GM12891 (cell line): ENCODE measurements at regions not wholly inside any gene's neighbourhood (a gene's known extent, or its start where the extent isn't known, plus 50 kb on each side); places are given as distances from the start of the nearest gene placed in this dataset.

Source experiments
- DNase-seq: peaks from one replicate; pipeline ENCODE4 v3.0.0; 2011; ENCODE audit warnings: low spot score; ENCODE audit not compliant: insufficient read length
- FAIRE-seq: peaks from 2 replicates; lab custom pipeline; 2011; peaks lifted over from hg19 to GRCh38; lab: Jason Lieb, UNC
- PAX5 ChIP-seq: IDR thresholded peaks from 2 replicates; pipeline ENCODE4 v1.6.1; 2011; ENCODE audit warnings: low read length, moderate library complexity, mild to moderate bottlenecking; ENCODE audit not compliant: insufficient read depth, severe bottlenecking
- POLR2A ChIP-seq: IDR thresholded peaks from 2 replicates; pipeline ENCODE4 v1.6.1; 2011; ENCODE audit warnings: low read depth, low read length, control low read depth
- POLR2AphosphoS5 ChIP-seq: IDR thresholded peaks from 2 replicates; pipeline ENCODE4 v1.6.1; 2011; ENCODE audit warnings: low read depth, low read length, control low read depth
- POU2F2 ChIP-seq: IDR thresholded peaks from 2 replicates; pipeline ENCODE4 v1.6.1; 2011; ENCODE audit warnings: low read depth, mild to moderate bottlenecking, control low read depth, low read length, moderate library complexity
- SPI1 ChIP-seq: IDR thresholded peaks from 2 replicates; pipeline ENCODE4 v1.6.1; 2011; ENCODE audit warnings: low read depth, low read length, control low read depth
- TAF1 ChIP-seq: IDR thresholded peaks from 2 replicates; pipeline ENCODE4 v1.6.1; 2011; ENCODE audit warnings: low read depth, low read length, control low read depth

GRCh38 chr15:77858792-77859490 lies 218.6 kb downstream of the TBC1D2B start:
- no peak for TF ChIP-seq POU2F2
- TF ChIP-seq SPI1: peak; percentile 63
- FAIRE-seq (no peak), DNase-seq (no peak)

- DNase-seq: no peak
- TF ChIP-seq PAX5 (no peak), POU2F2 (no peak), TAF1 (no peak), SPI1 (no peak), POLR2A (no peak), POLR2AphosphoS5 (no peak)
- FAIRE-seq: no peak
These were observed 220.1 kb downstream of the TBC1D2B start for GRCh38 chr15:77857419-77857818.

- TF ChIP-seq PAX5 (no peak), POLR2AphosphoS5 (no peak), POLR2A (no peak), POU2F2 (no peak), TAF1 (no peak), SPI1 (no peak)
- DNase-seq (no peak), FAIRE-seq (no peak)
These were observed 220.7 kb downstream of the TBC1D2B start for GRCh38 chr15:77856705-77857346.

DNA sequence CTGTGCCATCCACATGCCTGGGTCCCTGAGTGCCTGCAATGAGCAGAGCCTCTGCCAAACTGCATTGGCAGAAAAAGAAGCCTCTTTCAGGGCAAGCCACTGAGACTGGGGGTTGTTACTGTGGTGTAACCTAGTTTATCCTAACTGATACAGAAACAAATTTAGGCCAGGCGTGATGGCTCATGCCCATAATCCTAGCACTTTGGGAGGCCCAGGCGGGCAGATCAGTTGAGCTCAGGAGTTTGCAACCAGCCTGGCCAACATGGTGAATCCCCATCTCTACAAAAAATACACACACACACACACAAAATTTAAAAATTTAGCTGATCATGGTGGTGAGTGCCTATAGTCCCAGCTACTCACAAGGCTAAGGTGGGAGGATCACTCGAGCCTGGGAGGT lies 221.6 kb downstream of the TBC1D2B start:
- no peak for TF ChIP-seq TAF1
- TF ChIP-seq POU2F2: no peak
- TF ChIP-seq POLR2A: no peak
- TF ChIP-seq SPI1: no peak
- no peak for TF ChIP-seq POLR2AphosphoS5
- TF ChIP-seq PAX5: no peak
- DNase-seq: no peak
- no peak for FAIRE-seq

DNA sequence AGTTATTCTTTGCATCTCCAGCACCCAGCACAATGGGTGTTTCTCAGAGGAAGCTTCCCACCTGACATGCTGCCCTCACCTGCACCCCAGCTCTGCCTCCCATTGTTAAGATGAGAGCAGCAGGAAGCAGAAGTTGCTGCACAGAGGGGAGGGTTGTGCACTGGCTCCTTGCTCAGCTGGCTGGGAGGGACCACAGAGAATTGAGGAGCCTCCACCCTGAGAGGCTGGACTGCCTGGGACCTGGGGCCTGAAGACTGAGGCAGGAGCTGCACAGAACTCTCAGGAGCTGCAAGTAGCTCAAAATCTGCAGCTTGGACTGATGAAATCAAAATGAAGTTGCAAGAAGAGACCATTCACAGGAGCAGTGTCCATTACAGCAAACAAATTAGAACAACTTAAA lies 222.3 kb upstream of the LINGO1 start:
- no peak for FAIRE-seq
- TF ChIP-seq POLR2A (no peak), POLR2AphosphoS5 (no peak), SPI1 (no peak), POU2F2 (no peak), PAX5 (no peak), TAF1 (no peak)

GRCh38 chr15:77853910-77854309 lies 221.2 kb upstream of the LINGO1 start:
- no peak for FAIRE-seq
- DNase-seq: no peak
- no peak for TF ChIP-seq POLR2A
- TF ChIP-seq PAX5: no peak
- no peak for TF ChIP-seq SPI1
- TF ChIP-seq POLR2AphosphoS5: no peak
- TF ChIP-seq POU2F2: no peak
- TF ChIP-seq TAF1: no peak

More for the DNA sequence above, 222.3 kb upstream of the LINGO1 start:
- DNase-seq: no peak

DNA sequence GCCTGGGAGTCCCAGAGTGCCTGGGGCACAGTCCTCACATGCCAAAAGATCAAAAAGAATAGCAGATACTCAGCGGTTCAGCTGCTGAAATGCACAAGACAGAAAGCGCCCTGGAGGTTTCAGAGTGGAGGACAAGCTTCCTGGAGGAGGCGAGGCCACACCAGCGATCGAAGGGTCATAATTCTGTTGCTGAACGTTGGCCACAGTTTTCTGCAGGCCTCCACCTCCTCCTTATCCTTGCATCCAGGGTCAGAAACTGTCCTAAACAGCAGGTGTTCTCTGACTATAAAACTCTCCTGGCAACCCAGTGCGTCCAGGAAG lies 220.3 kb upstream of the LINGO1 start:
- FAIRE-seq (no peak), DNase-seq (no peak)
- TF ChIP-seq POLR2A (no peak), POU2F2 (no peak), TAF1 (no peak), PAX5 (no peak), POLR2AphosphoS5 (no peak)

GRCh38 chr15:77852241-77853007 lies 219.7 kb upstream of the LINGO1 start:
- DNase-seq (no peak), FAIRE-seq (no peak)
- TF ChIP-seq TAF1 (no peak), SPI1 (no peak)

DNA sequence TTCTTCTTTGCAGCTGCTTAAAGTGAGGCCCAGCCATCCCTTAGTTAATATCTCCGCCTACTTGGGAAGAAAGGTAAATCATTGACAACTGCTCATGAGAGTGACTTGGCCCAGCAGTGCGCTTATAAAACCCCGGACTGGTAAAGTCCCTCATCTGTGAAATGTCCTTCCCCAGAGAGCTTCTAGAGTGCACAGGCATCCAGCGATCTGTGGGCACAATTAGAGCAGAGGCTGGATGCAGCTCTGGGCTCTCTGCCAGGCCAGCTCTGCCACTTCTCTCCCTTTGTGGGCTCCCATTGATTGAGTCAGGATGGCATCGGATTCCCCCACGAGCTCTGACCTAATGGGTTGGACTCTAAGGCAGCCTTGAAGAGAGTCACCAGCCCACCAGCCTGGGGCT lies 219.0 kb upstream of the LINGO1 start:
- DNase-seq (no peak), FAIRE-seq (no peak)
- TF ChIP-seq POLR2A (no peak), SPI1 (no peak), PAX5 (no peak), POU2F2 (no peak), POLR2AphosphoS5 (no peak), TAF1 (no peak)

- no peak for DNase-seq
- TF ChIP-seq PAX5: no peak
- TF ChIP-seq POLR2A: no peak
- no peak for TF ChIP-seq POU2F2
- no peak for TF ChIP-seq TAF1
- no peak for TF ChIP-seq SPI1
- no peak for TF ChIP-seq POLR2AphosphoS5
- FAIRE-seq: no peak
These were observed 218.4 kb upstream of the LINGO1 start for GRCh38 chr15:77851086-77851485.
